K562 (cell line): ENCODE measurements at regions not wholly inside any gene's neighbourhood (a gene's known extent, or its start where the extent isn't known, plus 50 kb on each side); places are given as distances from the start of the nearest gene placed in this dataset.

ENCODE experiments used
- CEBPG ChIP-seq, 3 experiments: fragments of 200-800 bp in 1 of 3; sonication (Bioruptor generic) in 1 of 3; sonication (generic) in 1 of 3; formaldehyde crosslinking in 1 of 3; IDR thresholded peaks in 2 of 3; conservative IDR thresholded peaks in 1 of 3; 2 replicates each; pipeline versions ENCODE4 v1.6.1 to v1.8.0; 2016 to 2022; ENCODE audit warnings: missing compliant biosample characterization in 2 of 3, missing genetic modification characterization in 2 of 3, mild to moderate bottlenecking in 1 of 3, missing genetic modification reagents in 1 of 3
- POLR2A ChIP-seq: fragments of 450-650 bp; conservative IDR thresholded peaks from 2 replicates; pipeline ENCODE4 v1.6.1; 2016
- POU5F1 ChIP-seq: fragments of 150-350 bp; IDR thresholded peaks from 2 replicates; pipeline ENCODE4 v1.6.1; 2014; ENCODE audit warnings: borderline replicate concordance, low read length, low read depth, mild to moderate bottlenecking; ENCODE audit not compliant: partially characterized antibody
- SMAD1 ChIP-seq: fragments of 150-350 bp; IDR thresholded peaks from 2 replicates; pipeline ENCODE4 v1.6.1; 2014; ENCODE audit warnings: low read length, low read depth; ENCODE audit not compliant: partially characterized antibody
- SOX6 ChIP-seq: fragments of 450-650 bp; IDR thresholded peaks from 2 replicates; pipeline ENCODE4 v1.6.1; 2014; ENCODE audit warnings: mild to moderate bottlenecking
- ZBTB7A ChIP-seq: IDR thresholded peaks from 2 replicates; pipeline ENCODE4 v1.6.1; 2011; ENCODE audit warnings: low read depth, mild to moderate bottlenecking, low read length, moderate library complexity, borderline replicate concordance; ENCODE audit not compliant: control insufficient read depth
- ZBTB8A ChIP-seq: fragments of 450-650 bp; IDR thresholded peaks from 2 replicates; pipeline ENCODE4 v1.6.1; 2018; ENCODE audit warnings: mild to moderate bottlenecking, moderate library complexity; ENCODE audit not compliant: partially characterized antibody
- ZNF263 ChIP-seq: sonication (generic); formaldehyde crosslinking; IDR thresholded peaks from 2 replicates; pipeline ENCODE4 v1.8.0; 2022; ENCODE audit warnings: mild to moderate bottlenecking, missing genetic modification reagents, borderline replicate concordance
- TF ChIP-seq, protein P1 (sequence below): fragments of 450-650 bp; IDR thresholded peaks from 2 replicates; pipeline ENCODE4 v1.6.1; 2018; ENCODE audit warnings: mild to moderate bottlenecking, low read depth; ENCODE audit not compliant: partially characterized antibody
- TF ChIP-seq, protein P2 (sequence below), 3 experiments: IDR thresholded peaks in 2 of 3; conservative IDR thresholded peaks in 1 of 3; 2 replicates each; pipeline ENCODE4 v1.5.1; 2011 to 2012; ENCODE audit warnings: low read length in 3 of 3, mild to moderate bottlenecking in 3 of 3, control low read depth in 2 of 3, improper control_type of control experiment in 1 of 3, inconsistent platforms in 1 of 3, low read depth in 1 of 3, mixed read lengths in 1 of 3, moderate library complexity in 1 of 3; ENCODE audit not compliant: insufficient read depth in 2 of 3
- TF ChIP-seq, protein P3 (sequence below): sonication (generic); formaldehyde crosslinking; IDR thresholded peaks from 2 replicates; pipeline ENCODE4 v1.8.0; 2023; ENCODE audit warnings: mild to moderate bottlenecking, missing genetic modification reagents

- TF ChIP-seq POLR2A (no peak), POU5F1 (no peak), CEBPG (CRISPR knock-in tag; IDR thresholded peaks at IDR 0.05) (no peak), CEBPG (tag; conservative IDR thresholded peaks at IDR 0.05 in 1 of 2, IDR thresholded peaks at IDR 0.05 in 1 of 2) (no peak), SMAD1 (no peak), ZBTB8A (no peak), SOX6 (no peak), ZBTB7A (no peak), ZNF263 (CRISPR knock-in tag) (no peak)
- TF ChIP-seq, protein P1, sequence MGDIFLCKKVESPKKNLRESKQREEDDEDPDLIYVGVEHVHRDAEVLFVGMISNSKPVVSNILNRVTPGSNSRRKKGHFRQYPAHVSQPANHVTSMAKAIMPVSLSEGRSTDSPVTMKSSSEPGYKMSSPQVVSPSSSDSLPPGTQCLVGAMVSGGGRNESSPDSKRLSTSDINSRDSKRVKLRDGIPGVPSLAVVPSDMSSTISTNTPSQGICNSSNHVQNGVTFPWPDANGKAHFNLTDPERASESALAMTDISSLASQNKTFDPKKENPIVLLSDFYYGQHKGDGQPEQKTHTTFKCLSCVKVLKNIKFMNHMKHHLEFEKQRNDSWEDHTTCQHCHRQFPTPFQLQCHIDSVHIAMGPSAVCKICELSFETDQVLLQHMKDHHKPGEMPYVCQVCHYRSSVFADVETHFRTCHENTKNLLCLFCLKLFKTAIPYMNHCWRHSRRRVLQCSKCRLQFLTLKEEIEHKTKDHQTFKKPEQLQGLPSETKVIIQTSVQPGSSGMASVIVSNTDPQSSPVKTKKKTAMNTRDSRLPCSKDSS, result no peak
- TF ChIP-seq, protein P2, sequence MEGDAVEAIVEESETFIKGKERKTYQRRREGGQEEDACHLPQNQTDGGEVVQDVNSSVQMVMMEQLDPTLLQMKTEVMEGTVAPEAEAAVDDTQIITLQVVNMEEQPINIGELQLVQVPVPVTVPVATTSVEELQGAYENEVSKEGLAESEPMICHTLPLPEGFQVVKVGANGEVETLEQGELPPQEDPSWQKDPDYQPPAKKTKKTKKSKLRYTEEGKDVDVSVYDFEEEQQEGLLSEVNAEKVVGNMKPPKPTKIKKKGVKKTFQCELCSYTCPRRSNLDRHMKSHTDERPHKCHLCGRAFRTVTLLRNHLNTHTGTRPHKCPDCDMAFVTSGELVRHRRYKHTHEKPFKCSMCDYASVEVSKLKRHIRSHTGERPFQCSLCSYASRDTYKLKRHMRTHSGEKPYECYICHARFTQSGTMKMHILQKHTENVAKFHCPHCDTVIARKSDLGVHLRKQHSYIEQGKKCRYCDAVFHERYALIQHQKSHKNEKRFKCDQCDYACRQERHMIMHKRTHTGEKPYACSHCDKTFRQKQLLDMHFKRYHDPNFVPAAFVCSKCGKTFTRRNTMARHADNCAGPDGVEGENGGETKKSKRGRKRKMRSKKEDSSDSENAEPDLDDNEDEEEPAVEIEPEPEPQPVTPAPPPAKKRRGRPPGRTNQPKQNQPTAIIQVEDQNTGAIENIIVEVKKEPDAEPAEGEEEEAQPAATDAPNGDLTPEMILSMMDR (IDR thresholded peaks at IDR 0.05 in 2 of 3, conservative IDR thresholded peaks at IDR 0.05 in 1 of 3; ENCODE audit: insufficient read depth in 2 of 3, low read depth in 1 of 3, low read length in 3 of 3), result no peak
- TF ChIP-seq, protein P3, sequence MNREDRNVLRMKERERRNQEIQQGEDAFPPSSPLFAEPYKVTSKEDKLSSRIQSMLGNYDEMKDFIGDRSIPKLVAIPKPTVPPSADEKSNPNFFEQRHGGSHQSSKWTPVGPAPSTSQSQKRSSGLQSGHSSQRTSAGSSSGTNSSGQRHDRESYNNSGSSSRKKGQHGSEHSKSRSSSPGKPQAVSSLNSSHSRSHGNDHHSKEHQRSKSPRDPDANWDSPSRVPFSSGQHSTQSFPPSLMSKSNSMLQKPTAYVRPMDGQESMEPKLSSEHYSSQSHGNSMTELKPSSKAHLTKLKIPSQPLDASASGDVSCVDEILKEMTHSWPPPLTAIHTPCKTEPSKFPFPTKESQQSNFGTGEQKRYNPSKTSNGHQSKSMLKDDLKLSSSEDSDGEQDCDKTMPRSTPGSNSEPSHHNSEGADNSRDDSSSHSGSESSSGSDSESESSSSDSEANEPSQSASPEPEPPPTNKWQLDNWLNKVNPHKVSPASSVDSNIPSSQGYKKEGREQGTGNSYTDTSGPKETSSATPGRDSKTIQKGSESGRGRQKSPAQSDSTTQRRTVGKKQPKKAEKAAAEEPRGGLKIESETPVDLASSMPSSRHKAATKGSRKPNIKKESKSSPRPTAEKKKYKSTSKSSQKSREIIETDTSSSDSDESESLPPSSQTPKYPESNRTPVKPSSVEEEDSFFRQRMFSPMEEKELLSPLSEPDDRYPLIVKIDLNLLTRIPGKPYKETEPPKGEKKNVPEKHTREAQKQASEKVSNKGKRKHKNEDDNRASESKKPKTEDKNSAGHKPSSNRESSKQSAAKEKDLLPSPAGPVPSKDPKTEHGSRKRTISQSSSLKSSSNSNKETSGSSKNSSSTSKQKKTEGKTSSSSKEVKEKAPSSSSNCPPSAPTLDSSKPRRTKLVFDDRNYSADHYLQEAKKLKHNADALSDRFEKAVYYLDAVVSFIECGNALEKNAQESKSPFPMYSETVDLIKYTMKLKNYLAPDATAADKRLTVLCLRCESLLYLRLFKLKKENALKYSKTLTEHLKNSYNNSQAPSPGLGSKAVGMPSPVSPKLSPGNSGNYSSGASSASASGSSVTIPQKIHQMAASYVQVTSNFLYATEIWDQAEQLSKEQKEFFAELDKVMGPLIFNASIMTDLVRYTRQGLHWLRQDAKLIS (CRISPR knock-in tag), result no peak
Measured at GRCh38 chr10:91080776-91081175, 139.7 kb upstream of the PCGF5 start.
